GM23338 (cell line): ENCODE measurements at regions not wholly inside any gene's neighbourhood (a gene's known extent, or its start where the extent isn't known, plus 50 kb on each side); places are given as distances from the start of the nearest gene placed in this dataset.

Source experiments
- CREB1 ChIP-seq: fragments of 250-450 bp; sonication (Bioruptor Pico); IDR thresholded peaks from 2 replicates; pipeline ENCODE4 v1.5.0; 2020; ENCODE audit warnings: low read depth, mild to moderate bottlenecking, moderate library complexity
- EZH2phosphoT487 ChIP-seq: fragments of 200-600 bp; sonication (generic); IDR thresholded peaks from one replicate; pipeline ENCODE4 v1.8.1; 2018; ENCODE audit warnings: antibody characterized with exemption; ENCODE audit not compliant: unreplicated experiment
- JUNB ChIP-seq: IDR thresholded peaks from one replicate; pipeline ENCODE4 v1.6.1; 2016; ENCODE audit warnings: antibody characterized with exemption; ENCODE audit not compliant: unreplicated experiment
- POLR2AphosphoS5 ChIP-seq: IDR thresholded peaks from 2 replicates; pipeline ENCODE4 v1.6.1; 2016; ENCODE audit warnings: antibody characterized with exemption, low read depth
- TF ChIP-seq, protein P1 (sequence below), 2 experiments: fragments of 200-600 bp in 1 of 2; sonication (generic) in 1 of 2; conservative IDR thresholded peaks; 2 replicates each; pipeline versions ENCODE4 v1.5.1 to v1.6.1; 2016 to 2017; ENCODE audit warnings: antibody characterized with exemption in 2 of 2, low read depth in 2 of 2, mild to moderate bottlenecking in 2 of 2, moderate library complexity in 1 of 2
- TF ChIP-seq, protein P2 (sequence below): fragments of 250-450 bp; sonication (Bioruptor Pico); IDR thresholded peaks from 2 replicates; pipeline ENCODE4 v1.5.0; 2020; ENCODE audit warnings: mild to moderate bottlenecking, moderate library complexity

DNA sequence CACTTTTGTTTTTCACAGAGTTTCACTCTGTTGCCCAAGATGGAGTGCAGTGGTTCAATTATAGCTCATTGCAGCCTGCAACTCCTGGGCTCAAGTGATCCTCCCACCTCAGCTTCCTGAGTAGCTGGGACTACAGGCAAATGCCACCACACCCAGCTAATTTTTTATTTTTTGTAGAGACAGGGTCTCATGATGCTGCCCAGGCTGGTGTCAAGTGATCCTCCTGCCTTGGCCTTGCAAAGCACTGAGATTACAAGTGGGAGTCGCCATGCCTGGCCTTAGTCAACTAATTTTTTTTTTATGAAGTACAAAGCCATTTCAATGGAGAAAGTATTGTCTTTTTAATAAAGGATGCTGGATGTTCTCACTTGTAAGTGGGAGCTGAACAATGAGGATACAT, 51.3 kb upstream of the UXT start (continued):
- TF ChIP-seq, protein P1, sequence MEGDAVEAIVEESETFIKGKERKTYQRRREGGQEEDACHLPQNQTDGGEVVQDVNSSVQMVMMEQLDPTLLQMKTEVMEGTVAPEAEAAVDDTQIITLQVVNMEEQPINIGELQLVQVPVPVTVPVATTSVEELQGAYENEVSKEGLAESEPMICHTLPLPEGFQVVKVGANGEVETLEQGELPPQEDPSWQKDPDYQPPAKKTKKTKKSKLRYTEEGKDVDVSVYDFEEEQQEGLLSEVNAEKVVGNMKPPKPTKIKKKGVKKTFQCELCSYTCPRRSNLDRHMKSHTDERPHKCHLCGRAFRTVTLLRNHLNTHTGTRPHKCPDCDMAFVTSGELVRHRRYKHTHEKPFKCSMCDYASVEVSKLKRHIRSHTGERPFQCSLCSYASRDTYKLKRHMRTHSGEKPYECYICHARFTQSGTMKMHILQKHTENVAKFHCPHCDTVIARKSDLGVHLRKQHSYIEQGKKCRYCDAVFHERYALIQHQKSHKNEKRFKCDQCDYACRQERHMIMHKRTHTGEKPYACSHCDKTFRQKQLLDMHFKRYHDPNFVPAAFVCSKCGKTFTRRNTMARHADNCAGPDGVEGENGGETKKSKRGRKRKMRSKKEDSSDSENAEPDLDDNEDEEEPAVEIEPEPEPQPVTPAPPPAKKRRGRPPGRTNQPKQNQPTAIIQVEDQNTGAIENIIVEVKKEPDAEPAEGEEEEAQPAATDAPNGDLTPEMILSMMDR (conservative IDR thresholded peaks at IDR 0.05; ENCODE audit: low read depth in 2 of 2): no peak
- TF ChIP-seq, protein P2, sequence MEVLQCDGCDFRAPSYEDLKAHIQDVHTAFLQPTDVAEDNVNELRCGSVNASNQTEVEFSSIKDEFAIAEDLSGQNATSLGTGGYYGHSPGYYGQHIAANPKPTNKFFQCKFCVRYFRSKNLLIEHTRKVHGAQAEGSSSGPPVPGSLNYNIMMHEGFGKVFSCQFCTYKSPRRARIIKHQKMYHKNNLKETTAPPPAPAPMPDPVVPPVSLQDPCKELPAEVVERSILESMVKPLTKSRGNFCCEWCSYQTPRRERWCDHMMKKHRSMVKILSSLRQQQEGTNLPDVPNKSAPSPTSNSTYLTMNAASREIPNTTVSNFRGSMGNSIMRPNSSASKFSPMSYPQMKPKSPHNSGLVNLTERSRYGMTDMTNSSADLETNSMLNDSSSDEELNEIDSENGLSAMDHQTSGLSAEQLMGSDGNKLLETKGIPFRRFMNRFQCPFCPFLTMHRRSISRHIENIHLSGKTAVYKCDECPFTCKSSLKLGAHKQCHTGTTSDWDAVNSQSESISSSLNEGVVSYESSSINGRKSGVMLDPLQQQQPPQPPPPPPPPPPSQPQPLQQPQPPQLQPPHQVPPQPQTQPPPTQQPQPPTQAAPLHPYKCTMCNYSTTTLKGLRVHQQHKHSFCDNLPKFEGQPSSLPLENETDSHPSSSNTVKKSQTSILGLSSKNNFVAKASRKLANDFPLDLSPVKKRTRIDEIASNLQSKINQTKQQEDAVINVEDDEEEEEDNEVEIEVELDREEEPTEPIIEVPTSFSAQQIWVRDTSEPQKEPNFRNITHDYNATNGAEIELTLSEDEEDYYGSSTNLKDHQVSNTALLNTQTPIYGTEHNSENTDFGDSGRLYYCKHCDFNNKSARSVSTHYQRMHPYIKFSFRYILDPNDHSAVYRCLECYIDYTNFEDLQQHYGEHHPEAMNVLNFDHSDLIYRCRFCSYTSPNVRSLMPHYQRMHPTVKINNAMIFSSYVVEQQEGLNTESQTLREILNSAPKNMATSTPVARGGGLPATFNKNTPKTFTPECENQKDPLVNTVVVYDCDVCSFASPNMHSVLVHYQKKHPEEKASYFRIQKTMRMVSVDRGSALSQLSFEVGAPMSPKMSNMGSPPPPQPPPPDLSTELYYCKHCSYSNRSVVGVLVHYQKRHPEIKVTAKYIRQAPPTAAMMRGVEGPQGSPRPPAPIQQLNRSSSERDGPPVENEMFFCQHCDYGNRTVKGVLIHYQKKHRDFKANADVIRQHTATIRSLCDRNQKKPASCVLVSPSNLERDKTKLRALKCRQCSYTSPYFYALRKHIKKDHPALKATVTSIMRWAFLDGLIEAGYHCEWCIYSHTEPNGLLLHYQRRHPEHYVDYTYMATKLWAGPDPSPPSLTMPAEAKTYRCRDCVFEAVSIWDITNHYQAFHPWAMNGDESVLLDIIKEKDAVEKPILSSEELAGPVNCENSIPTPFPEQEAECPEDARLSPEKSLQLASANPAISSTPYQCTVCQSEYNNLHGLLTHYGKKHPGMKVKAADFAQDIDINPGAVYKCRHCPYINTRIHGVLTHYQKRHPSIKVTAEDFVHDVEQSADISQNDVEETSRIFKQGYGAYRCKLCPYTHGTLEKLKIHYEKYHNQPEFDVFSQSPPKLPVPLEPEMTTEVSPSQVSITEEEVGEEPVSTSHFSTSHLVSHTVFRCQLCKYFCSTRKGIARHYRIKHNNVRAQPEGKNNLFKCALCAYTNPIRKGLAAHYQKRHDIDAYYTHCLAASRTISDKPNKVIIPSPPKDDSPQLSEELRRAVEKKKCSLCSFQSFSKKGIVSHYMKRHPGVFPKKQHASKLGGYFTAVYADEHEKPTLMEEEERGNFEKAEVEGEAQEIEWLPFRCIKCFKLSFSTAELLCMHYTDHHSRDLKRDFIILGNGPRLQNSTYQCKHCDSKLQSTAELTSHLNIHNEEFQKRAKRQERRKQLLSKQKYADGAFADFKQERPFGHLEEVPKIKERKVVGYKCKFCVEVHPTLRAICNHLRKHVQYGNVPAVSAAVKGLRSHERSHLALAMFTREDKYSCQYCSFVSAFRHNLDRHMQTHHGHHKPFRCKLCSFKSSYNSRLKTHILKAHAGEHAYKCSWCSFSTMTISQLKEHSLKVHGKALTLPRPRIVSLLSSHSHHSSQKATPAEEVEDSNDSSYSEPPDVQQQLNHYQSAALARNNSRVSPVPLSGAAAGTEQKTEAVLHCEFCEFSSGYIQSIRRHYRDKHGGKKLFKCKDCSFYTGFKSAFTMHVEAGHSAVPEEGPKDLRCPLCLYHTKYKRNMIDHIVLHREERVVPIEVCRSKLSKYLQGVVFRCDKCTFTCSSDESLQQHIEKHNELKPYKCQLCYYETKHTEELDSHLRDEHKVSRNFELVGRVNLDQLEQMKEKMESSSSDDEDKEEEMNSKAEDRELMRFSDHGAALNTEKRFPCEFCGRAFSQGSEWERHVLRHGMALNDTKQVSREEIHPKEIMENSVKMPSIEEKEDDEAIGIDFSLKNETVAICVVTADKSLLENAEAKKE (CRISPR knock-in tag): no peak
- TF ChIP-seq JUNB: no peak
- no peak for TF ChIP-seq CREB1
- no peak for TF ChIP-seq POLR2AphosphoS5
- no peak for TF ChIP-seq EZH2phosphoT487
